Left forelimb (tissue), 1 donor: ENCODE measurements at regions not wholly inside any gene's neighbourhood (a gene's known extent, or its start where the extent isn't known, plus 50 kb on each side); places are given as distances from the start of the nearest gene placed in this dataset.
"Not testable (repeated sequence)": the region's sequence is repeated elsewhere in the genome, so short reads cannot be mapped to it uniquely, and the experiment has no call there.

Experiments used
- DNase-seq: peaks from one replicate; pipeline ENCODE4 v3.0.0-alpha.2; 2018; ENCODE audit warnings: low spot score

DNA sequence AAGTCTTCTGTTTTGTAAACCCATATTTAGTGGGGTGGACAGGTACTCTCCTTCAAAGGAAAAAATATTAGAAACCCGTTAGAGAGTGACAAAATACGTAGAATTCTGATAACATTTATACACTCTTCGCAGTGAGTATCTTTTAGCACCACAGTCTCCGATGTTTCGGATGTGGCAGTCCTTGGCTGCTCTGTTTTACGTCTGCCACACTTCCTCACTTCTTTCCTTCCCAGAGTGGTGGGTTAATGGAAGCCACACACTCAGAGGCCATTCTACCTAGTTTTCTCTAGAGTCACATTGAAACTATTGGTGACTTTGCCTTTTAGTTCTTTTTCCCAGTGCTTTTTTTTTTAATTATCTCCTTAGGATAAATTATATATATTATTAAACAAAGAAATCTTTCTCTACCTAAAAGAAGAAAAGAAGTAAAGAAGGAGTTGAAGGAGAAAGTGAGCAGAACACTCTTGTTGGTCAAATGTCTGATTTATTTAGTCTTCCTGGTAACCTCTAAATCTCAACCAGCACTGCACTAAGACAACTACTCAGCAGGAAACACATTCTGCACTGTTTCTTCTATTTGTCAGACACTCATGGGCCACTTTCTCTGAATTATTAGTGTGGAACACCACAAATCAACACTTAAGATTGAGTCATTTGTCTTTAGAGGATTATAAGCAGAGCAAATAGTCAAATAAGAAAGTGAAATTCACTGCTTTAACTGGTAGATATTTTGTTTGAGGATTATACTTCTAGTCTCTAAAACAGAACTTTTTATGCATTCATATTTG, 451.3 kb upstream of the TMEFF2 start:
- DNase-seq, result no peak

GRCh38 chr2:192634557-192634956, 439.8 kb upstream of the TMEFF2 start:
- DNase-seq, result no peak

DNA sequence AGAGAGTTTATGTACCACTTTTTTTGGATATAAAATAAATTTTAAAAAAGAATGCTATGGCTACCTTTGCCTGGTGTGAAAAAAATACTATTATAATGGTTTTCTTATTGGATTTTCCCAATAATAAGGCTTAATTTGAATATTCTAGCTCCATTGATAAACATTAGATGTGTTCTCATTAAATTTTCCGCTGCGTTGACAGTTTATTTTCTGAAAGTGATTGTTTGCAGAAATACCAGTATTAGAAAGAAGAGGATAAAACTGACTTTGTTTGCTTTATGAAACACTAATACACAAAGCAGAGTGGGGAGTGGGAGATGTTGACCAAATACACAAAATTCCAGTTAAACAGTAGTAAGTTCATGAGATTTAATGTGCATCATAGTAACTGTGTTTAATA, 433.3 kb upstream of the TMEFF2 start:
- DNase-seq, result no peak

DNA sequence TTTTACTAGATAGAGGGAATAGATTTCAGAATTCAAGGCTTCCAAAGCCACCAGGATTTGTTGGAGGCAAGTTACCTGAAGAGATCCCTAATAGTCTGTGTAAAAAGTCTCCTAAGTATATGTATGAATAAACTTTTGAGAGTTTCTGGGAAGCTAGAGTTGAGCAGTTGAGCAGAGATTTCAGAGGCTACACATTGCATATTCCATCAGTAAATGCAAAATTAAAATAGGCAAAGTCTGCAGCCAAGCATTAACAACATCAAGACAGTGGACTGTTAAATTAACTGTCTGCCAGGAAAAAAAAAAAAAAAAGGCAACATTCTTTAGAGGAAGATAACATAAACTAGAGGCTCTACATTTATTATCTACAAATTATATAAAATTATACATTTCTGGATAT, 420.4 kb upstream of the TMEFF2 start:
- DNase-seq, result no peak

DNA sequence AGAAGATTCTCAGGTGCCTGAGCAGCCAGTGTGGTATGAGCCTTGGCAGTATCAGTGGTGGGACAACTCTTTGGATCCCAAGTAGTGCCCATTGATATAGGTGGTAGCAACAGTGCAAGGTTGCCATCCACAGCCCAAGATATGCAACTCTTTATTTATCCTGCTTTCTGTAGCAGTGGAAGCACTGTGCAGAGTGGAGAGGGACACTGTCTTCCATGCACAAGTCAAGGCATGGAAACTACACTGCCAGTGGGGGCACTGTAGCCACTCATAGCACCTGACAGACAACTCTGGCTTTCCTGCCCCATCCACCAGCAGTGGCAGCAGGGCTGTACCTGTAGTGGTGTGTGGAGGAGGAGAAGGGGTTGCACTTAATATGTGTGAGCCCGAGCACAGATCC, 409.6 kb upstream of the TMEFF2 start:
- DNase-seq, result no peak

DNA sequence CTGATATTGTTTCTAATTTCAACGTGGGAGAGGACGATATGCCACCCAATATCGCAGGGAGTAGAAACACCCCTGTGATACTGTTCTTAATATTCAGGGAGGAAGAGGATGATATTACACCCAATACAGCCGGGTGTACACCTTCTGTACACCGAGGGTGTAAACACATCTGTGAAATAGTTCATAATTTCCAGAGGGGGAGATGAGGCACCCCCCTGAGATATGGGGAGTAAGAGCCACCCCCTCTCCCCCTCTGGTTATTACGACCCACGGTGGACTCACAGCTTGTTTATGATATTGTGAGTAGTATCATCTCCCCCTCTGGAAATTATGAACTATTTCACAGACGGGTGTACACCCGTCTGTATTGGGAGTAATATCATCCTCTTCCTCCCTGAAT, 403.9 kb upstream of the TMEFF2 start:
- not testable (repeated sequence) for DNase-seq

GRCh38 chr2:192593561-192593960, 398.8 kb upstream of the TMEFF2 start:
- no peak for DNase-seq

DNA sequence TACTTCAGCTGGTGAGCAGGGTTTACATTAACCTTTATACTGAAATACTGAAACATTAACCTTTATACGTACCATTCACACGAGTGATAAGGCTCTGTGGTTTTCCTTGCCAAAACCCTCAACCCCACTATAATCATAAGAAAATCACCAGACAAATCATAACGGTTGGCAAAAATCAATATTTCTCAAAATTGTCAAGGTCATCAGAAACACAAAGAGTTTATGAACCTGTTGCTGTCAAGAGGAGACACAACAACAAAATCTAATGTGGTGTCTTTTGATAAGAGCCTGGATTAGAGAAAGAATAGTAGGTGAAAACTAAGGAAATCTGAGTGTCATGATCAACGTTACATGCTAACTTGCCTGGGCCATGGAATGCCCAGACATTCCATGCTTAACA, 396.9 kb upstream of the TMEFF2 start:
- no peak for DNase-seq

GRCh38 chr2:192585418-192585817, 390.7 kb upstream of the TMEFF2 start:
- DNase-seq, result no peak

DNA sequence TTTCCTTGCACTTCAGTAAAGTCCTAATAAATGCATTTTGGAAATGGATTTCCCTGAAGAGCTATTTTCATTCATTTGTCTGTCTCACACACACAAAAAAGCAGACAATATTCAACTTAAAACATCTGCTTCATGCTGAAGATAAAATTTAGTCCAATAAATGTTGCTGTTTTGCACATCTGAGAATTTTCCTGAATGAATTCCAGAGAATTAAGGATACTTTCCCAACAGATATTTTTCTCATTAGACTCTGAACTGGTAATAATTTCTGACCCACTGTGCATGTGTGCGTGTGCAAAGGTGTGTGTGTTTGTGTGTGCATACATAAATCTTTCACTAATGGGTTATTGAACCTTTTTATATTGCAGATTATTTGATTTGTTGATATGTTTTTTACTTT, 390.2 kb upstream of the TMEFF2 start:
- no peak for DNase-seq

- no peak for DNase-seq
Observed at GRCh38 chr2:192579965-192580700, 385.4 kb upstream of the TMEFF2 start.

DNA sequence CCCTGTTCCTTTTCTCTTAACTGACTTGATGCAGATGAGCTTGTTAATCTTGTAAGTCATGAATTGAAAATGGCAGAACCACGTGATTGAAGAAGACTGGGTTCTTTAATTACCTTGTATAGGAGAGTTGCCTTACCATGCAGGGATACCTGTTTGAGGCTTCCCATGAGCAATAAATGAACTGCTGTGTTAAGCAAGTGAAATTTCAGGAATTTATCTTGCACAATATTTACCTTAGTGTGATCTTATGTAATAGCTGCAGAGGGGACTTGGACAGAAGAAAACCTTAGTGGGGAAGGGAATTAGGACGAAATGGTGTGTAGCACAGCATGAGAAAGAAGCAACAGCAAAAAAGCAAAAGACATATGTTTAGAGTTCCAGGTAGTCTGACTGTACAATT, 384.0 kb upstream of the TMEFF2 start:
- DNase-seq, result no peak

GRCh38 chr2:192577706-192578105, 383.0 kb upstream of the TMEFF2 start:
- DNase-seq, result no peak

DNA sequence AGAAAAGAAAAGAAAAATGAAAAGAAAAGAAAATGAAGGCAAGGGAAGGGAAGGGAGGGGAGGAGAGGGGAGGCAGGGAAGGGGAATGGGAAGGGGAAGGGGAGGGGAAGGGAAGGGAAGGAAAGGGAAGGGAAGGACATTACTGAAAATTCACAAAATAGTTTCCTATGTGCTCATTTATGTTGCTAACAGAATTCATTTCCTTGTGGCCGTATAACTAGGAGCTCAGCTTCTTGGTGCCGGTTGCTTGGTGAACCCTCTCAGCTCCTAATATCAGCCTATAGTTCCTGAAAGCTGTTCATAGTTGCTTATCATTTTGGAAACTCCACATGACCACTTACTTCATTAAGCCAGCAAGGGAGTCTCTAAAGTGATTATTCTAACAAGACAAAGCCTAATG, 379.8 kb upstream of the TMEFF2 start:
- DNase-seq, result no peak

- DNase-seq, result no peak
Observed at GRCh38 chr2:192571636-192572035, 376.9 kb upstream of the TMEFF2 start.

GRCh38 chr2:192570788-192571187, 376.1 kb upstream of the TMEFF2 start:
- DNase-seq, result no peak

GRCh38 chr2:192566863-192567262, 372.1 kb upstream of the TMEFF2 start:
- no peak for DNase-seq

GRCh38 chr2:192560326-192560725, 365.6 kb upstream of the TMEFF2 start:
- no peak for DNase-seq

DNA sequence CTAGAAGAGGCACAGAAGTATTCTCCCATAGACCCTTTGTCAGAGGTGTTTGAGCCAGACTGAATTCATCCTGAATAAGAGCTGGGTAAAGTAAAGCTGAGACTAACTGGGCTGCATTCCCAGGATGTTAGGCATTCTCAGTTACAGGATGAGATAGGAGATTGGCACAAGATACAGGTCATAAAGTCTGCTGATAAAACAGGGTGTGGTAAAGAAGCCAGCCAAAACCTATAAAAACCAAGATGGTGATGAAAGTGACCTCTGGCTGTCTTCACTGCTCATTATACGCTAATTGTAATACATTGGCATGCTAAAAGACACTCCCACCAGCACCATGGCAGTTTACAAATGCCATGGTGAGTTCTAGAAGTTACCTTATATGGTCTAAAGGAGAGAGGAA, 364.9 kb upstream of the TMEFF2 start:
- no peak for DNase-seq

- DNase-seq, result no peak
Observed at GRCh38 chr2:192558637-192559036, 363.9 kb upstream of the TMEFF2 start.

GRCh38 chr2:192555740-192556139, 361.0 kb upstream of the TMEFF2 start:
- no peak for DNase-seq

GRCh38 chr2:192551760-192552159, 357.0 kb upstream of the TMEFF2 start:
- no peak for DNase-seq

DNA sequence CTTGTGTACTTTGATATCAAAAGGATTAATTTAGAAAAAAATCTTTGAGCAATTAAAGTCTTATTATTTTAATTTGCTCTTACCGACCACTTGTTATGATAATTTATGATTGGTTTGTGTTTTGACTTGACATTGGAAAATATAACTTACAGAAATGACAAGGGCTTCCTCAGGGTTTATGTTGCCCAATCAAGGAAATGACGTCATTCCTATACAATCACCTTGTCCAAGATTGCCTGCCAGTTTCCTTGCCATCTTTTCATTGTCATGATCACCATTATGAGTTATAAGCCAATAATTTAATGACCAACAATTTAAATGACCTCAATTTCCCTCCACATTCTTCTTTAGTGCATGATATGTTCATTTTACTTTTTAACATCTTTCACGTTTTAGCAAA, 351.8 kb upstream of the TMEFF2 start:
- no peak for DNase-seq
